ENCODE measurements at regions not wholly inside any gene's neighbourhood (a gene's known extent, or its start where the extent isn't known, plus 50 kb on each side); places are given as distances from the start of the nearest gene placed in this dataset.
"Not testable (repeated sequence)": the region's sequence is repeated elsewhere in the genome, so short reads cannot be mapped to it uniquely, and the experiment has no call there.

DNA sequence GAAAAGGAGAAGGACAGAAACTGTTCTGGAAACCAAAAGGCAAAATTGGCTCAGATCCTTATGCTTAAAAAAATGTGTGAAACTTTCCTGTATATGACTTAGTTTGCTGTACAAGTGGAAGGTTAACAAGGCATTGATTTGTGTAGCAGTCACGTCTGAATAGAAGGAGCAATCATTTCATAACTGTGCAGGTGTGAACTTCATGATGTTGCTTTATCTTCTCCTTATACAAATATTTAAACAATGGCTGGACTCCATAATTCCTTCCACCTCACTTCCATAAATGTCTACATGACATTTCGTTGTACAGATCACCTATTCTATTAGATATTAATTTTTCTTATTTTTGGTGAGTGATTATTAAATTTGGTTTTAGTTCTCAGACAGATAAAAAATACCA, 382.7 kb upstream of the NPAP1 start:
- DNase-seq, result no peak
- peaks cover 0 to 7% (median 2%) of the 10 kb centered on the region in 8 donors for H3K9me3 Mint-ChIP-seq
- no peaks in the 10 kb centered on the region for H3K27me3 ChIP-seq (ENCODE audit: insufficient read depth, low read length)
- H3K4me3 ChIP-seq (ENCODE audit: low read length in 2 of 2), result no peak overlapping the region
- no peaks in the 10 kb centered on the region for H3K4me1 ChIP-seq (ENCODE audit: insufficient read depth, low read length)
- intact Hi-C loops (cut with micrococcal nuclease), result no loop called here
- no peaks in the 10 kb centered on the region for H3K36me3 Mint-ChIP-seq
- no peaks in the 10 kb centered on the region for H3K36me3 ChIP-seq (ENCODE audit: insufficient read depth, low read length)
- H3K4me1 Mint-ChIP-seq, result no peaks in the 10 kb centered on the region
- no peak overlapping the region for H3K4me3 Mint-ChIP-seq
- H3K27ac Mint-ChIP-seq, result no peak overlapping the region
- no peak overlapping the region for H3K27ac ChIP-seq (ENCODE audit: low read depth, low read length)
- ChIA-PET POLR2A (ENCODE audit: partially characterized antibody) (no interaction called here), CTCF (ENCODE audit: partially characterized antibody) (no interaction called here)
- no peaks in the 10 kb centered on the region for H3K27me3 Mint-ChIP-seq
- no peaks in the 10 kb centered on the region for H3K9me3 ChIP-seq (ENCODE audit: control insufficient read depth in 1 of 2, low read length in 2 of 2)

DNA sequence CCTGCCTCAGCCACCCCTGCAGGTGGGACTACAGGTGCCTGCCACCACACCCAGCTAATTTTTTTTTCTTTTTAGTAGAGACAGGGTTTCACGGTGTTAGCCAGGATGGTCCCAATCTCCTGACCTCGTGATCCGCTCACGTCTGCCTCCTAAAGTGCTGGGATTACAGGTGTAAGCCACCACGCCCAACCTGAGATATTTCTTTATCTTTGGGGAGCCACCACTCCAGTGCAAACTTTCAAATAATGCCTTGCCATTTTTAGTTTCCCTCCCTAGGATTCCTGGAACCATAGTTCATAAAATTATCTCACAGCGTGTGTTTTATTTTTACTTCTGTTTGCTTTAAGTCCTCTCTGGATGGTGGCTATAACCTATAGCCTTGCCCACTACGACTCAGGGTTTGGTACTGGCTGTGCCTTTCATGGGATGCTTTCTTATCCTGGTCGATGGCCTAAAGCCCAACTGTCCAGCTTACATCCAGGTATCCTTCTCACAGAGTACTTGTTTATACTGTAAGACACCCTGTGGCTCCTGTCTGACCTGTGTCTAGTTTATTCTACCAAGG, 374.7 kb upstream of the NPAP1 start:
- POLR2A ChIA-PET (ENCODE audit: partially characterized antibody); H3K9me3 Mint-ChIP-seq; H3K27ac Mint-ChIP-seq; H3K27me3 Mint-ChIP-seq; H3K36me3 ChIP-seq (ENCODE audit: insufficient read depth, low read length); intact Hi-C loops (cut with micrococcal nuclease); H3K4me1 Mint-ChIP-seq; H3K4me1 ChIP-seq (ENCODE audit: insufficient read depth, low read length); H3K27me3 ChIP-seq (ENCODE audit: insufficient read depth, low read length); H3K27ac ChIP-seq (ENCODE audit: low read depth, low read length); H3K36me3 Mint-ChIP-seq; H3K4me3 ChIP-seq (ENCODE audit: low read length in 2 of 2); H3K9me3 ChIP-seq (ENCODE audit: control insufficient read depth in 1 of 2, low read length in 2 of 2); CTCF ChIA-PET (ENCODE audit: partially characterized antibody); DNase-seq; H3K4me3 Mint-ChIP-seq: not testable (repeated sequence)

DNA sequence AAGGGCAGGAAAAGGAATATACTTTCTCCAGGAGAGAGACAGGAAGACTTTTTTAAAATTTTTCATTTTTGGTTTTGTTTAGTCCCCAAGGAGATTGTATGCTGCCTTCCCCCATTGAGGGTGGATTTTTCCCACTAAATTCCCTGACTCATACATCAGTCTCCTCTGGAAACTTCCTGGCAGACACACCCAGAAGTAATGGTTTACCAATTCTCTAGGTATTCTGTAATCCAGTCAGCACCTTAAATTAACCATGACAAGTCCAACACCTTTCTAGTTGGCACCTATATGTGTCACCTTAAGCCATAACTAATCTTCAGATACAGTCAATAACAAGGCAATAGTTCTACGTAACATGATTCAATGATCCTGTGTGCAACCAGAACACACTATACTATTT, 373.6 kb upstream of the NPAP1 start:
- H3K4me1 ChIP-seq (ENCODE audit: insufficient read depth, low read length); H3K27me3 Mint-ChIP-seq; DNase-seq; H3K4me3 Mint-ChIP-seq; POLR2A ChIA-PET (ENCODE audit: partially characterized antibody); H3K27ac Mint-ChIP-seq; H3K4me1 Mint-ChIP-seq; H3K4me3 ChIP-seq (ENCODE audit: low read length in 2 of 2); H3K9me3 Mint-ChIP-seq; H3K27me3 ChIP-seq (ENCODE audit: insufficient read depth, low read length); intact Hi-C loops (cut with micrococcal nuclease); H3K36me3 Mint-ChIP-seq; CTCF ChIA-PET (ENCODE audit: partially characterized antibody); H3K9me3 ChIP-seq (ENCODE audit: control insufficient read depth in 1 of 2, low read length in 2 of 2); H3K36me3 ChIP-seq (ENCODE audit: insufficient read depth, low read length); H3K27ac ChIP-seq (ENCODE audit: low read depth, low read length): not testable (repeated sequence)

DNA sequence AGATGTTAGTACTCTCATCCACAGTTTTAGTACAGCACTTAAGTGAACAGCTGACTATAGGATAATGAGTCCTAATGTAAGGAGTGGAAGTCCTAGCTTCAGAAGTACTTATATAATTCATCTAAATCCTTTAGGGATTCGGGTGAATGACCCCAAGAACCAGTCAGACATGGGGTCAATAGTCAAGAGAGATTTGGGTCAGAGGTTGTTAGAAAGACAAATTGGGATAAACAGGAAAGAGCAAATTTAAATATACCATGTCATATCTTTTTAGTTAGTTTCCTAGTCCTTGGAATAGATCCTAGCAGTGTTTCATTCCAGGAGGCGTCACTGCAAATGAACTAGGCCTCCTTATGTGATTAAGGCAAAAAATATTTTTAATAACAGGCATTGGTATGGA, 370.8 kb upstream of the NPAP1 start:
- H3K27ac ChIP-seq (ENCODE audit: low read depth, low read length); H3K4me1 ChIP-seq (ENCODE audit: insufficient read depth, low read length); H3K27me3 Mint-ChIP-seq; H3K4me3 ChIP-seq (ENCODE audit: low read length in 2 of 2); H3K9me3 Mint-ChIP-seq; H3K9me3 ChIP-seq (ENCODE audit: control insufficient read depth in 1 of 2, low read length in 2 of 2); DNase-seq; H3K36me3 Mint-ChIP-seq; H3K36me3 ChIP-seq (ENCODE audit: insufficient read depth, low read length); H3K4me1 Mint-ChIP-seq; H3K4me3 Mint-ChIP-seq; CTCF ChIA-PET (ENCODE audit: partially characterized antibody); POLR2A ChIA-PET (ENCODE audit: partially characterized antibody); intact Hi-C loops (cut with micrococcal nuclease); H3K27me3 ChIP-seq (ENCODE audit: insufficient read depth, low read length); H3K27ac Mint-ChIP-seq: not testable (repeated sequence)

- H3K4me1 Mint-ChIP-seq; H3K27ac ChIP-seq (ENCODE audit: low read depth, low read length); H3K27me3 ChIP-seq (ENCODE audit: insufficient read depth, low read length); H3K4me3 Mint-ChIP-seq; H3K36me3 ChIP-seq (ENCODE audit: insufficient read depth, low read length); H3K9me3 Mint-ChIP-seq; POLR2A ChIA-PET (ENCODE audit: partially characterized antibody); H3K4me3 ChIP-seq (ENCODE audit: low read length in 2 of 2); CTCF ChIA-PET (ENCODE audit: partially characterized antibody); H3K27ac Mint-ChIP-seq; H3K27me3 Mint-ChIP-seq; intact Hi-C loops (cut with micrococcal nuclease); H3K9me3 ChIP-seq (ENCODE audit: control insufficient read depth in 1 of 2, low read length in 2 of 2); DNase-seq; H3K4me1 ChIP-seq (ENCODE audit: insufficient read depth, low read length); H3K36me3 Mint-ChIP-seq: not testable (repeated sequence)
Observed at GRCh38 chr15:24305643-24306042, 369.9 kb upstream of the NPAP1 start.

DNA sequence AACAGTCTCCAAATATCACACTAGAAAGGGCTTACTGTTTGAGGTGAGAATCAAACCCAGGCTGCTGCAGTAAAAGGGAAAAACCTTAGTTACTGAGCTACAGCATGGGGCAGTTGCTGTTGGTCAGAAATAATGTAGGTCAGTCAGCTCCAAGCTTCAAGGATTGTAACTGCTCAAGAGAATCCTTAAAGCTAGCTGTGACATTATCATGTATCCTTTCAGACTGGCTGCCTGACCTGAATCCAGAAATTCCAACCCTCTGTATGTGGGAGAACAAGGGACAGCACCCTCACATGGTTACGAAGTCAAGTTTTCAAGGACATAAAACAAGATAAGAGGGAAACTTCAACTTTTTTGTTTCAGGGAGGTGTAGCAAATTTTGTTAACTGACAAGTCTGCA, 365.9 kb upstream of the NPAP1 start:
- H3K27me3 ChIP-seq (ENCODE audit: insufficient read depth, low read length); DNase-seq; H3K4me3 Mint-ChIP-seq; intact Hi-C loops (cut with micrococcal nuclease); H3K27ac Mint-ChIP-seq; H3K9me3 Mint-ChIP-seq; H3K4me1 ChIP-seq (ENCODE audit: insufficient read depth, low read length); H3K36me3 Mint-ChIP-seq; H3K27me3 Mint-ChIP-seq; H3K9me3 ChIP-seq (ENCODE audit: control insufficient read depth in 1 of 2, low read length in 2 of 2); POLR2A ChIA-PET (ENCODE audit: partially characterized antibody); H3K4me3 ChIP-seq (ENCODE audit: low read length in 2 of 2); CTCF ChIA-PET (ENCODE audit: partially characterized antibody); H3K4me1 Mint-ChIP-seq; H3K36me3 ChIP-seq (ENCODE audit: insufficient read depth, low read length); H3K27ac ChIP-seq (ENCODE audit: low read depth, low read length): not testable (repeated sequence)

DNA sequence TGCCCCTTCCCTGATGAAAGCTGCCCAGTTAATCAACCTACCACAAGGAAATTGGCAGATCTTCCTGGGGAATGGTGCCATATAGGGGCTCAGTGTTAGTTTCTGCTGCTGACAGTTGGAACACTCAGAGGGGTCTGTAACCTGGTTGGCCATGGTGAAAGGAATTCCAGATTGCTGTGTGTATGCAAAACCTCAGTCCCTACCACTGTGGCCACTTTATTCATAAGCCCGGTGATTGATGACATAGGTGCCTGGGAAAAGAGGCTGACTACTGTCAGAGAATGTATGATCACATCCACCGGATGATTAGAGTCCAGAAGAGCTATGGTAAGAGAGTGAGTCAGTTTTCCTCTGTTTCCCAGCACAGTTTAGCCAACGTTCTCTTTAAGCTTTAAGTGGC, 363.9 kb upstream of the NPAP1 start:
- CTCF ChIA-PET (ENCODE audit: partially characterized antibody); H3K4me3 Mint-ChIP-seq: not testable (repeated sequence)

DNA sequence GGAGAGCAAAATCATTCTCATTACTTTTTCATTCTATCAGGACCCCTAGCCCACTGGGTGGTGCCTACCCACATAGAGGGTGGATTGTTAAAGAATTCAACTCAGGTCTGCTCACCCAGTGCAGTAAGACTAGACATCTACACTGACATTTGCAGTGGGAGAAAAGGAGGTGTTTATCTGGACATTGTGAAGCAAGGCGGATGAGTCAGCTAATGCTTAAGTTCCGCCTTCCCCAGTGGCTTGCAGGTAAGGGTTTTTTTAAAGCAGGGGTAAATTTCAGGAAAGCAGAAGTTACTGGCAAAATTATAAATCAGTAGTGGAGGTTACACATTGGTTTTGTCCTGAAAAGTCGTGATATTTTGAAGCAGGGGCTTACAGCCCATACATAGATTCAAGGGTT, 359.2 kb upstream of the NPAP1 start:
- CTCF ChIA-PET (ENCODE audit: partially characterized antibody), result not testable (repeated sequence)

More for the DNA sequence above, 363.9 kb upstream of the NPAP1 start:
- H3K36me3 Mint-ChIP-seq; H3K27me3 ChIP-seq (ENCODE audit: insufficient read depth, low read length); POLR2A ChIA-PET (ENCODE audit: partially characterized antibody); H3K9me3 Mint-ChIP-seq; H3K36me3 ChIP-seq (ENCODE audit: insufficient read depth, low read length); H3K27me3 Mint-ChIP-seq; intact Hi-C loops (cut with micrococcal nuclease); DNase-seq; H3K9me3 ChIP-seq (ENCODE audit: control insufficient read depth in 1 of 2, low read length in 2 of 2); H3K27ac Mint-ChIP-seq; H3K4me3 ChIP-seq (ENCODE audit: low read length in 2 of 2); H3K27ac ChIP-seq (ENCODE audit: low read depth, low read length); H3K4me1 ChIP-seq (ENCODE audit: insufficient read depth, low read length); H3K4me1 Mint-ChIP-seq: not testable (repeated sequence)

More for the DNA sequence above, 359.2 kb upstream of the NPAP1 start:
- H3K9me3 Mint-ChIP-seq; H3K4me3 ChIP-seq (ENCODE audit: low read length in 2 of 2); POLR2A ChIA-PET (ENCODE audit: partially characterized antibody); H3K27ac ChIP-seq (ENCODE audit: low read depth, low read length); DNase-seq; H3K27me3 Mint-ChIP-seq; H3K36me3 Mint-ChIP-seq; H3K4me1 ChIP-seq (ENCODE audit: insufficient read depth, low read length); H3K4me3 Mint-ChIP-seq; H3K36me3 ChIP-seq (ENCODE audit: insufficient read depth, low read length); intact Hi-C loops (cut with micrococcal nuclease); H3K27ac Mint-ChIP-seq; H3K4me1 Mint-ChIP-seq; H3K9me3 ChIP-seq (ENCODE audit: control insufficient read depth in 1 of 2, low read length in 2 of 2); H3K27me3 ChIP-seq (ENCODE audit: insufficient read depth, low read length): not testable (repeated sequence)

All from CD4-positive, alpha-beta memory T cell (primary cell).